GM18858 (cell line): ENCODE measurements at regions not wholly inside any gene's neighbourhood (a gene's known extent, or its start where the extent isn't known, plus 50 kb on each side); places are given as distances from the start of the nearest gene placed in this dataset.

ENCODE experiments used
- ATAC-seq: cut with Tn5 transposase; IDR thresholded peaks from one replicate; pipeline ENCODE4 v1.9.1; 2021; ENCODE audit not compliant: unreplicated experiment

- no peak for ATAC-seq
These were observed 1070.2 kb upstream of the NXPH2 start for GRCh38 chr2:139850254-139850890.

GRCh38 chr2:139836769-139837168 lies 1056.6 kb upstream of the NXPH2 start:
- no peak for ATAC-seq

- ATAC-seq: no peak
These were observed 1054.9 kb upstream of the NXPH2 start for GRCh38 chr2:139835101-139835500.

GRCh38 chr2:139828011-139828410 lies 1047.8 kb upstream of the NXPH2 start:
- ATAC-seq: no peak

GRCh38 chr2:139825726-139826125 lies 1045.5 kb upstream of the NXPH2 start:
- ATAC-seq: no peak

GRCh38 chr2:139819273-139819796 lies 1039.1 kb upstream of the NXPH2 start:
- no peak for ATAC-seq

GRCh38 chr2:139814458-139814857 lies 1034.3 kb upstream of the NXPH2 start:
- no peak for ATAC-seq

- ATAC-seq: no peak
These were observed 1033.2 kb upstream of the NXPH2 start for GRCh38 chr2:139813340-139813739.

- ATAC-seq: no peak
These were observed 1025.3 kb upstream of the NXPH2 start for GRCh38 chr2:139805441-139805840.

- ATAC-seq: no peak
These were observed 1018.2 kb upstream of the NXPH2 start for GRCh38 chr2:139798391-139798790.

GRCh38 chr2:139790807-139791752 lies 1010.9 kb upstream of the NXPH2 start:
- ATAC-seq: no peak

- ATAC-seq: no peak
These were observed 1009.9 kb upstream of the NXPH2 start for GRCh38 chr2:139790136-139790535.

- ATAC-seq: no peak
These were observed 998.5 kb upstream of the NXPH2 start for GRCh38 chr2:139778732-139779131.

GRCh38 chr2:139773720-139774277 lies 993.6 kb upstream of the NXPH2 start:
- no peak for ATAC-seq

GRCh38 chr2:139769633-139770032 lies 989.4 kb upstream of the NXPH2 start:
- no peak for ATAC-seq

- no peak for ATAC-seq
These were observed 983.5 kb upstream of the NXPH2 start for GRCh38 chr2:139763705-139764104.

- ATAC-seq: no peak
These were observed 978.9 kb upstream of the NXPH2 start for GRCh38 chr2:139759000-139759505.

GRCh38 chr2:139746901-139747300 lies 966.7 kb upstream of the NXPH2 start:
- no peak for ATAC-seq

- no peak for ATAC-seq
These were observed 964.1 kb upstream of the NXPH2 start for GRCh38 chr2:139744273-139744672.

- no peak for ATAC-seq
These were observed 962.3 kb upstream of the NXPH2 start for GRCh38 chr2:139742216-139743172.
